GM21515 (cell line): ENCODE measurements at regions not wholly inside any gene's neighbourhood (a gene's known extent, or its start where the extent isn't known, plus 50 kb on each side); places are given as distances from the start of the nearest gene placed in this dataset.

Experiments used
- ATAC-seq: cut with Tn5 transposase; IDR thresholded peaks from one replicate; pipeline ENCODE4 v1.9.1; 2021; ENCODE audit not compliant: unreplicated experiment

DNA sequence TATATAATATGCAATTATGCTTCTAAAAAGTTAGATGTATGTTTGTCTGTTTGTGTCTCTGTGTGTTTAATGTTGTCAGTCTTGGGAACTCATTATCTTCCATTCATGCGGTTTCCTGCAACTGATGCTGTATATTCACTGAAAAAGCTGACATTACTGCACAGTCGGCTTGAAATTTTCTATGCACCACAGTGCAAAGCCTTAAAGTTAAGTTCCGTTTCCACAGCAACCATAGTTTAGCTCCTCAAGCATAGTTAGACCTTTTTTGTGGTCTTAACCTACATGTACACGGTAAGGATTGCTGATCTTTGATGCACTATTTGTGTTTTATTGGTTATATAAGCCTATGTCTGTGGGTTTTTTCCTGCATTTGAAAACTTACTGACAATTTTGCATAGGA lies 309.4 kb downstream of the KCNC2 start:
- no peak for ATAC-seq

DNA sequence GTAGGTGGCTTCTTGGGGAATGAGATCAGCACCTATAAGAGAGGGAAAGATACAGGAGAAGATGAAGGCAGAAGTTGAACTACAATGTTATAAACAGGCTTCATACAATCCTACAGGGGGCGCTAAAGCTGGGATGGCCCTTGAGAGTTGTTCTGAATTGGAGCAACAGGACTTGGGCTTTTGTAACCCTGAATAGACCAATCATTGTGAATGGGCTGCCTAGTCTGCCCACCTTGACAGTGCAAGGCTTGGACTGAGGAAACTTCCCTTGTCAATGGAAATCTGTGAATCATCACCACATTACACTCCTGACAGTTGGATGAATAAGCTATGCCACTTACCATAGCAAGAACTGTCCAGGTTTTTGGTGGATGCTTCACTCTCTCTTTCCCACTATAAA lies 306.1 kb downstream of the KCNC2 start:
- ATAC-seq = no peak

DNA sequence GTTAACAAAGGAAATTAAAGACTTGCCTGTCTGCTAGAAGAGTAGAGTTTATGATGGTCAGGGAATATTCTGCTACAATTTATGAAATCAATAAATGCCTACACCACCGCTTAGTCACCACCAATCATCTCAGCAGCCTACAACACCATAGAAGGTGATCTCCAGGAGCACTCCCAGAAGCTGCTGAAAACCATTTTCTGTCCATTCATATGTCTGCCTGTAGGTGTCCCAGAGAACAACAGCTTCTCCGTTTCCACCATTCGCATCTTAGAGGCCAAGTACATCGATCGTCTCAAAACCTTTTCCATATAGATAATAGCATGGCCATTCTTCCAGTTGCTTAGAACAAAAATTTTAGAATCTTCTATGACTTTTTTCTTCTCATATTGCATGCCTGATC lies 303.4 kb downstream of the KCNC2 start:
- no peak for ATAC-seq

DNA sequence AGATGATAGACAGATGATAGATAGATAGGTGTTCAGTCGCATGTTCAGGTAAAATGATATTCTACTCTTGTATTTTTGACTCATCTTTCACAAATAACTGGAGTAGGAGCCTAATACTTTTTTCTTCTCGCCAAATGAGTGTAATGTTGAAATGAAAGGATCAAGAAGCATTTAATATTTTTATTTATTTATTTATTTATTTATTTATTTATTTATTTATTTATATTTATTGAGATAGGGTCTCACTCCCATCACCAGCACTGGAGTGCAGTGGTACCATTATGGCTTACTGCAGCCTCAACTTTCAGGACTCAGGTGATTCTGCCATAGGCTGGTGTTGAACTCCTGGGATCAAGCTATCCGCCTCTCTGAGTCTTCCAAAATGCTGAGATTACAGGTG lies 298.8 kb downstream of the KCNC2 start:
- no peak for ATAC-seq

DNA sequence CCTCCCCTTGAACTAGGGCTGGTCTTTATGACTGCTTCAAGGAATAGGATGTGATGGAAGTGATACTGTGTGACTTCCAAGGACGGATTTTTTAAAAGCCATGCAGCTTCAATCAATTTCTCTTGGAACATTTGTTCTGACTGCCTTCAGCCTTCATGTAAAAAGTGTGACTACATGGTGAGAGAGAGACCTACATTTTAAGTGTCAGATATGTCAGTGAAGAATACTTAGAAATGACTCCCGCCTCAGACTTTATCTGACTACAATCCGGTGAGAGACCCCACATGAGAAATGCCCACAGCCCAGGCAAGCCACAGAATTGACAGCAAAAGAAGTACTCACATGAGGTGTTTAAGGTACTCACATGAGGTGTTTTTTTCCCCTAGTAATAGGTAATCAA lies 295.3 kb downstream of the KCNC2 start:
- ATAC-seq = no peak

DNA sequence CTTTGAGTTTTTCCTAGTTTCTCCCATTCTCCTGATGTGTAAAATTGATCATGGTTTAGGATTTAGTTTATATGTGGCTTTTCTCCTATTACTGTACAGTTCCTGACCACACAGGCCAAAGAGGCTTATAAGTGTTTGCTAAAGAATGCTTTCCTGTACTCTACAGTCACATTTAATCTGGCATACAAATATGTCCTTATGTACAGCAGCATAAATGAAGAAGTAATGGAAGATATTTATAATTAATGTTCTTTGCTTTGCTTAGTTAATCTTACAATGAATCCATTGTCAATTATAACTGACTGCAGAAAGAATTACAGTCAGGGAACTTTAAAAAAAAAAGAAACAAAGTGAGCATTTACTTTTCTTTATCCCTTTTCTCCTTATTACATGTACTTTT lies 293.9 kb downstream of the KCNC2 start:
- ATAC-seq = no peak

DNA sequence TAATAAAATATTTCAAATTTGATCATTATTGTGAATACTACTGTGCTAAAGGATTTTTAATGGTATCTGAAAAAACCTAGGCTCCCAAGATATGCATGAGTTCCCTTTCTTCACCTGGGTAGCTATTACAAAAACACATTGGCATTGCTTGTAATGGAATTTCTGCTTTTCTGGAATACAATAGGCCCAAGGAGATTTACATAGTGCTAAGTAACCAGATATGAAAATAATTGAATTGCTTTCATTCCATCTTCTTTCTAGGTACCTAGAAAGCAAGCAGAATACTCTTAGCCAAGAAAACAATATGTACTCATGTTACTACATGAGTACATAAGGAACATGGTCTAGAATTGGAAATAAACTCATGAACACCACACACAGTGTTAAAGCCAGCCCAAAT lies 291.9 kb downstream of the KCNC2 start:
- ATAC-seq = no peak

DNA sequence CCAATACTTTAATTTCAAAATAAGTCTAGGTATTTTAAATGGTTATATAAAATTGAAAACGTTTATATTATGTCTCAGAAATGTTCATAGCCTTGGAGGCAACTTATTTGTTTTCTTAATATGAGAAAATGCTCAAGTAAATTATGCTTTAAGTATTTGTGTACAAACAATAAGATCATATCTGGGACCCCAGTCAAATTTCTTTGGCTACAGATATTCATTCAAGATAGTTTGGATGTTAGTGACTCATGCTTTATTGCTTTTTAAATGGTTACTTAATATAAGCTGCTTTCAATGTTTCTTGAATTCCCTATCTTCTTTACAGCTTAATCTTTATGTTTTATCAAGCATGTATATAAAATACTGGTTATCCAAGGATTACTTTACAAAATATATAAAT lies 291.3 kb downstream of the KCNC2 start:
- no peak for ATAC-seq

DNA sequence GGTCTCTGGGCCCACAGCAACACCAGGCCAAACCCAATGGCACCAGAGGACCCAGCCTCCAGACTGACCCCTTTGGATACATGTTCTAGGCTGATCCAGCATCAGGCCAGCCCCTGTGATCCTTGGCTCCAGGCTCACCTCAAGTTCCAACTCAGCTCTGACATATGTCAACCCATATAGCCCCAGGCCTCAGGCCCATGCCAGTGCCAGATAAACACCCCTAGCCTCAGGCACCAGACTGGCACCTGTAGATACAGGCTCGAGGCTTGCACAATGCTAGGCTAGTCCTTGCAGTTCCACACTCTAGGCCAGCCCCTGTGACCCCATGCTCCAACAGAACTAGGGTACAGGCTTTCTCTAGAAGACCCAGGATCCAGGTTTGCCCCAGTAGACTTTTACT lies 287.5 kb downstream of the KCNC2 start:
- ATAC-seq = no peak

DNA sequence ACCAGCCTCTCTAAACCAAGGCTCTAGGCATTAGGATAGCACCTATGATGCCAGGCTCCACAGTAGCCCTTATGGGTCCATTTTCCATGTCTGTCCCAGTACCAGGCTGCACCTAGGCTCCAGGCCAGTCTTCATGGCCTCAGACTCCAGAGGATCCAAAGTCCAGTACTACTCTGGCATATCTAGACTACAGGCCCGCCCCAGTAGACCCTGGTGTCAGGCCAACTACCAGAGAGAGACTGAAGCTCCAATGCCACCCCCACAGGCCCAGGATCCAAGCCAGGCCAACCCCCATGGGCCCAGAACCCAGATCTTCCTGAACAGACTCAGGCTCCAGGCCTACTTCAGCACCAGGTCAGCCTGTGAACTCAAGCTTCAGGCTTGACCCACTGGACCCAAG lies 287.0 kb downstream of the KCNC2 start:
- no peak for ATAC-seq

DNA sequence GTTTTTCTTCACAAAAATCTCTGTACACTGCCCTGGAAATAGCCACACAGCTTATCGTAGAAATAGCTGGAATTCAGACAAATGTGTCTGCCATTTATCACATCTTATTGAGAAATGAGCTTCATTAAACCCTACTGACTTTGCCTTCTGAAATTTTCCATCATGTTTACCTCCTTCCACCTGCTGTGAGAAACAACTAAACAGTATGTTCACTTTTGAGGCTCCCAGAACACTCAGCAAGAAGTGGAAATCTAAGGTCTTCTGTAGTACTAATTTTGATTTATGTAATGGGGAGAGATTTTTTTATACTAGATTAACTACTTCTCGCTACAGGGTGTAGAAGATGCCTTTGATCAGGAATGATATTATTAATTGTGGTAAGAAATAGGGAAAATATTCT lies 268.0 kb downstream of the KCNC2 start:
- ATAC-seq = no peak

DNA sequence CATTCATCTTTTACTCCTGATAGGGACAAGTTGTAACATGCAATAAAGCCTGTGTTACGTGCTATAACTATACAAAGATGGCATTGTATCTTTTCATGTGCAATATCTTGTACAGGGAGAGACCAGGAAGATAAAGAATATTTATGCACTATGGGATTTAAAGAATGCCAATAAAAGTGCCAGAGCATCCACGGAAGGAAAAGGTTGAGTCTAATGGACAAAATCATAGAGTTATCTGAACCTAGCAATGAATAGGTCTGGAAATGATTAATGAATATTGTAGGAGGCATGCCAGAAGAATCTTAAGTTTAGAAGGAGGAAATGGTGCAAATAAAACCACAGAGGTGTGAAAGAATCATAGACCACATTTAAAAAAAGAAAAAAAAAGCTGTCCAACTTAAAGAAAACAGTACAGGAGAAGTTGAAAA lies 263.9 kb downstream of the KCNC2 start:
- ATAC-seq = no peak

DNA sequence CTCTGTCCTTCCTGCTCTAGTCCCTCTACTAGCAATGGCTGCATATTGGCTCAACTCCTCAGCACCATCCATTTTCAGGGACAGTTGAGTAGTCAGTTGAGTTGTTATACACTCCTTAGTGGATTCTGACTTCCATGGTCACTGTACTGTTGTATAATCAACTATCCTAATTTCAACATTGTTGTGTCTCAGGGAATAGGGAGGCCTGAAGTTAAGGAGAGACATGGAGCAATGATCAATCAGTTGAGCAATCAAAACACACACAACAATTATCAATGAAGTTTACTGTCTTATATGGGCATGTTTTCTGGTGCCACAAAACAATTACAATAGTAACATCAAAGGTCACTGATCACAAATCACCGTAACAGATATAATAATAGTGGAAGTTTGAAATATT lies 255.9 kb downstream of the KCNC2 start:
- no peak for ATAC-seq

DNA sequence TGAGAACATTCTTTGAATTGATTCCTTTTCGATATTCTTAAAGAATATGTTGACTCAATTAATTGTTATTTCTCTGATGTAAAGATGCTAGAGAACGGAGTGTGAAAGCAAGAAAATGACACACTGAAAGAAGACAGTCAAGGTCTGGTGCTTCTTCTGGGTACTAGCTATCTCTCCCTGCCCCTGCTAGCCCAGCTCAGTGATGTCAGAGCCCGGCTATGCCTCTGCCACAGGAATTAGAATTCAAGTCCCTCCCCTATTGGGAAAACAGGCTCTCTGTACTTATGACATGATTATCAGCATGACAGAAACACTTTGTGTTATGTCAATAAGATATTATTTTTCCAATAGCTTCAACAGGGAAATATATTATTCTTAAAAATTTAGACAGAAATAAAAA lies 252.4 kb downstream of the KCNC2 start:
- ATAC-seq = no peak

DNA sequence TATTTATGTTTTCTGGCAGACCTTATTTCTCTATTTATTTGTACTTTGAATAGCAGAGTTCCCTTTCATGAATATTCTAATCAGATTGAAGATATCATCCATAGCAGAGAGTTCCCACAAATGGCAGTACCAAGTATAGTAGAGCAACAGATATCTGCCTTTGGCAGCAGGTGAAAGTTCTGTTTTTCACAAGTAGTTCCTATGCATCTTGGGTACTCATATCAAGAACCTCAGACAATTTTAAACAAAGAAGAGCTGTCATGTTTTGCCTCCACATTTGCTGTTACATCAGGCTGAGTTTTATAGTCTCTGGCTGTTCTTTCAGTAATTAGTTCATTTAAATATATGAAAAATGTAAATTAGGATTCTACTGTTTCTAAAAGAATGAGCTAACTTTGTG lies 252.0 kb downstream of the KCNC2 start:
- ATAC-seq = no peak

DNA sequence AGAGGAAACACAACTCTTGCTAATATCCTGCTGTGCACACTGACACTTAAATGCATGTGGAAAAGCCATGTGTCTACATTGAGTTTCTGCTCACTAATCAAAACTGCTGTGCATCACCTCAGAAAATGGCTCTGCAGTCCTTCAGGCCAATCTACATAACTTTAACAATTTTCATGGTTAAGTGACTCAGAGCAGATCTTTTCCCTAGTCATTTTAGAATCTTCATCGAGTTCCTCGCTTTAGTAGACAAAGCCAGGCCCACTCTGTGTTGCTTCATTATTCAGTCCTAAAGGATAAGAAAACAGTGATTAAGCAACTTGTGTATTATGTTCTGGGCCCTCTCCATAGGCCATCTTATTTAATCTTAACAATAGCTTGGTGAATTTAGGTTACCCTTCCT lies 250.0 kb downstream of the KCNC2 start:
- no peak for ATAC-seq

DNA sequence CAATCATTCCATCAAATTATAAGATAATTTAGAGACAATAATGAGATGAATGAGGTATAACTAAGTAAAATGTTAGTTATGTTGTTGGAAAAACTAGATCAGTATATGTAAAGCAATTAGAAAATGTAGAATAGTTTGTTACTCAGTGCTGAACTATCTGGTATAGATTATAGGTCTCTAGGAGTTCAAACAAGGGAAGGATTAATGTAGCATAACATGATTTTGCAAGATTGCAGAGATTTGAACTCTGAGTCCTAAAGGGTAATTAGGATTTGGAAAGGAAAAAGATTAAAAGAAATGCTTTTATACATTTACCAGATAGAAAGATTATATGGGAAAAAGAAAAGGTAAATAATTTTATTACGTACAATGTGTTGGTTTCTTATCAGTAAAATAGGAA lies 246.3 kb downstream of the KCNC2 start:
- ATAC-seq = no peak

DNA sequence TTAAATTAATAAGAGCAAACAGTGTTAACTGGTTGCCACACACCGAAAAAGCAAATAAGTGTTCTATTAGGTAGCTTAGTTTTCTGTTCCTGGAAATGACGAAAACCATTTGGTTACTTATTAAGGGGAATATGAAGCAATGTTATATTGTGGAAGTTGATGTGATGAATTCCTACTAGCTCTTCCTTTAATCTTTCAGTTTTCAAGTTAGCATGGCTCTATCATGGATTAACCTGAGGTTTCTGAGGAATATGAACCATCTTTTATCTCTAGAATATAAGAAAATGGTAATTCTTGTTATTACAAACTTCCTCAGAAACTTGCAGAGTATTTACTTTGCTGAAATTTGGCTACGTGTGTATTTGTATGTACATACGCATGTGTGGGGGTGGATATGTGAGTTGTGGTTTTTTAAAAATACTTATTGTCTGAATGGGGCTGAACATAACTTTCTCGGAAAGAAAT lies 245.7 kb downstream of the KCNC2 start:
- ATAC-seq = no peak

DNA sequence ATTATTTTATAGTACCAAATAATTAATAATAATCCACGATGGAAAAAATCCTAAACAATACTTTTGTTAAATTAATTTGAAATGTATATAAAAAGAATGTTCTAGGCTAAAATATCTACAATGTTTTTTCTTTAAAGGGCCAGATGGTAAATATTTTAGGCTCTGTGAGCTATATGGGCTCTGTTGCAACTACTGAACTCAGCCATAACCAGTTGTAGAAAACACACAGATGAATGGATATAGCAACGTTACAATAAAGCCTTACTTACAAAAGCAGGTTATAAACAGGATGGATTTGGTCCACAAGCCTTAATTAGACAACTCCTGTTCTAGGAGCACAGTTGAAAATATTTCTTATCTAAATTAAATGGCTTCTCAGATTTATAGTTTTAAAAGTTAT lies 245.2 kb downstream of the KCNC2 start:
- ATAC-seq = no peak

DNA sequence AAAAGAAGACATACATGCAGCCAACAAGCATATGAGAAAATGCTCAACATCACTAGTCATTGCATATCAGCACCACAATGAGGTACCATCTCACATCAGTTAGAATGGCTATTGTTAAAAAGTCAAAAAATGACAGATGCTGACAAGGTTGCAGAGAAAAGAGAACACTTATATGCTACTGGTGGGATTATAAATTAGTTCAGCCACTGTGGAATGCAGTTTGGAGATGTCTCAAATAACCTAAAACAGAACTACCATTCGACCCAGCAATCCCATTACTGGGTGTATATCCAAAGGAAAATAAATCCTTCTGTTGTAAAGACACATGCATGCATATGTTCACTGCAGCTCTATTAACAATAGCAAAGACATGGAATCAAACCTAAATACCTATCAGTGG lies 238.4 kb downstream of the KCNC2 start:
- ATAC-seq = no peak

DNA sequence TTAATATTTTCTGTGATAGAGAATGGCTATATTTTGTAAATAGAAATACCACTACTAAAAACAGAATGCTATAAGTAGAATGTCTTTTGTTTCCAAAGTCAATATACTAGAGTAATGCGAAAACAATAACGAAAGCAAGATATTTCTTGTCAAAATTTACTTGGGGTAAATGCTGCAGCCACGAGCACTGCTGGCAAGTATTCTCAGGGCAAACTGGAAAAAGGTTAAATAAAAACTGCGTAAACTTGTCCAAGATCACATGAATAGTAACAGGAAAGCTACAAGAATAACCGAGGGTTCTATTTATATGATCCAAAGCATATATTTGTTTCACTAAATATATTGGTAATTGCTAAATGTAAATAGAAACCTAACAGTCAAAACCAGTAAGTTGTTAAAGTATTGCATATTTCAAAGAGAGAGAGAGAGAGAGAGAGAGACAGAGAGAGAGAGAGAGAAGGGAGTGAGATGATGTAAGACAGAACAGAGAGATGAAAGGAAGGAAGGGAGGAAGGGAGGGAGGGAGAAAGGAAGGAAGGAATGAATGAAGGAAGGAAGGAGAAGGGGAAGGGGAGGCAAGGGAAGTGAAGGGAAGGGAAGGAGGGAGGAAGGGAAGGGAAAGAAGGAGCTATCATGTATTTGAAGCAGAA lies 231.7 kb downstream of the KCNC2 start:
- ATAC-seq = no peak

DNA sequence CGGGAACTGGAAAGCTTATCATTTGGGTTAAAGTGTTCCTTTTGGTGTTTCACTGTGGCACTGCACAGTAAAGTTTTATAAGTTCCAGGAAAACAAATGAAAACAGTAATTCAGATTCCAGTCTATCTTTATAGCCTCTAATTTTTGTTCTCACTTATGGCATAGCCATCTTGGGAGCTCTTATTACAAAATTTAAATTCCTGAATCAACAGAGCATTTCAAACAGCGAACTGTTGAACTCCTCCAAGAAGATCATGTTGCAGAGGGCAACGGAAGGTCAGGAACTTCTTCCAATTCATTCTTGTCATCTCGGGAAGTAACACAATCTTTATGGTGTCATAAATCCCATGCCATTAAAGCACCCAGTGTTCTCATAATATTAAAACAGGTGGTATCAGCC lies 229.1 kb downstream of the KCNC2 start:
- ATAC-seq = no peak

DNA sequence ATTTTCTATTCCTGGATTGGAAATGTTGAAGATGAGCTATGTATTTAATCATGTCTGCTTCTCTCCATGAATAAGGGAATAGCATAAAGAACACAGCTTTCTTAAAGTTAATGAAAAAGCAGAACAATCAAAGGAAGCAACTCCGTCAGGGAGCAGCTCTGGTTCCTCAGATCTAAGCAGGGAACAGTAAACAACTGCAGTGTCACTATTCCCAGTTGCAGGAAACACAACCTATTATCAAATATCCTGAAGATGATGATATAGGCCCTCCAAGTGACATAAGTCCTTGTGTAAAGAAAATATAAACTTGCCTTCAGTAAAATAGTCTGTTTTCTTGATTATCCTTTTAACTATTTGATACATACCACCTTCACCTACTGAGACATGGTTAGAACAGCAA lies 228.1 kb downstream of the KCNC2 start:
- no peak for ATAC-seq

DNA sequence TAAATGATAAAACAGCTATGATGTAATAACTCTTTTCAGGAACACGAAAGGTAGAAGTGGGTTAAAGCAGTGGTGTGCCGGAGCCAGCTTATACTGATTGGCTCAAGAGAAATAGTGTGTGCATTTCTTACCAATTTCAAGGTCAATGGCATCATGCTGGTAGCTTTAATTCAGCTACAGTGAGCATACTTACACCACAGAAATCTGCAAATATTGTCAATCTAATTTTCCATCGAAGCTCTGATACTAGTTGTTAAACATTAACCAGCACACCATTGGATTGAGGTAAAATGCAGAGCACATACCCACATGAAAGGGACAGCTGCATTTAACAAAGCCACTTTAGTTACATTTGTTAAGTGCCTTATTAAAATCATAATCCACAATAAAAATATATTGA lies 225.7 kb downstream of the KCNC2 start:
- no peak for ATAC-seq
